ENCODE measurements at regions not wholly inside any gene's neighbourhood (a gene's known extent, or its start where the extent isn't known, plus 50 kb on each side); places are given as distances from the start of the nearest gene placed in this dataset.

- Histone ChIP-seq H3K4me2 (replicated peaks; ENCODE audit: extremely low read depth, low read length, poor library complexity, severe bottlenecking) (no peak overlapping the region), H3K27me3 (ENCODE audit: control insufficient read depth in 2 of 2, insufficient read depth in 2 of 2, low read length in 2 of 2) (no peaks in the 10 kb centered on the region), H3K4me1 (ENCODE audit: control insufficient read depth in 1 of 2, insufficient read depth in 2 of 2, low read length in 2 of 2) (no peaks in the 10 kb centered on the region), H4K20me1 (ENCODE audit: insufficient read depth, low read length) (no peaks in the 10 kb centered on the region), H3K9me3 (replicated peaks in 1 of 2; ENCODE audit: control insufficient read depth in 1 of 2, insufficient read depth in 1 of 2, low read length in 2 of 2) (no peaks in the 10 kb centered on the region), H3K27ac (ENCODE audit: low read depth in 1 of 2, low read length in 2 of 2) (no peak overlapping the region), H3K79me2 (ENCODE audit: insufficient read depth, low read length) (no peaks in the 10 kb centered on the region), H2AFZ (ENCODE audit: insufficient read depth, low read depth, low read length, poor library complexity, severe bottlenecking) (no peak overlapping the region), H3K4me3 (replicated peaks in 1 of 3; ENCODE audit: low read depth in 2 of 3, low read length in 3 of 3) (no peak overlapping the region), H3K9ac (ENCODE audit: insufficient read depth, low read length, poor library complexity, severe bottlenecking) (no peak overlapping the region), H3K36me3 (replicated peaks in 1 of 2; ENCODE audit: control insufficient read depth in 1 of 2, insufficient read depth in 2 of 2, low read length in 2 of 2) (no peaks in the 10 kb centered on the region)
- no peaks in the 10 kb centered on the region for H3K4me1 Mint-ChIP-seq
- H3K27ac Mint-ChIP-seq = peak overlapping the region in 1 of 7 donors; percentile 48
- no CpG with 5 or more reads among the region's 2 CpGs for WGBS (ENCODE audit: insufficient coverage)
- DNase-seq = no peak
- no peaks in the 10 kb centered on the region for H3K36me3 Mint-ChIP-seq
- TF ChIP-seq, protein P1, sequence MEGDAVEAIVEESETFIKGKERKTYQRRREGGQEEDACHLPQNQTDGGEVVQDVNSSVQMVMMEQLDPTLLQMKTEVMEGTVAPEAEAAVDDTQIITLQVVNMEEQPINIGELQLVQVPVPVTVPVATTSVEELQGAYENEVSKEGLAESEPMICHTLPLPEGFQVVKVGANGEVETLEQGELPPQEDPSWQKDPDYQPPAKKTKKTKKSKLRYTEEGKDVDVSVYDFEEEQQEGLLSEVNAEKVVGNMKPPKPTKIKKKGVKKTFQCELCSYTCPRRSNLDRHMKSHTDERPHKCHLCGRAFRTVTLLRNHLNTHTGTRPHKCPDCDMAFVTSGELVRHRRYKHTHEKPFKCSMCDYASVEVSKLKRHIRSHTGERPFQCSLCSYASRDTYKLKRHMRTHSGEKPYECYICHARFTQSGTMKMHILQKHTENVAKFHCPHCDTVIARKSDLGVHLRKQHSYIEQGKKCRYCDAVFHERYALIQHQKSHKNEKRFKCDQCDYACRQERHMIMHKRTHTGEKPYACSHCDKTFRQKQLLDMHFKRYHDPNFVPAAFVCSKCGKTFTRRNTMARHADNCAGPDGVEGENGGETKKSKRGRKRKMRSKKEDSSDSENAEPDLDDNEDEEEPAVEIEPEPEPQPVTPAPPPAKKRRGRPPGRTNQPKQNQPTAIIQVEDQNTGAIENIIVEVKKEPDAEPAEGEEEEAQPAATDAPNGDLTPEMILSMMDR (IDR thresholded peaks at IDR 0.05) = no peak
- peaks cover 0 to 2% (median 0%) of the 10 kb centered on the region in 3 donors for H3K27me3 Mint-ChIP-seq (ENCODE audit: low read depth in 3 of 3)
- H3K9me3 Mint-ChIP-seq = peaks cover 0 to 7% (median 3%) of the 10 kb centered on the region in 7 donors
- no peak overlapping the region for H3K4me3 Mint-ChIP-seq
- intact Hi-C loops (cut with micrococcal nuclease) = no loop called here
Observed at GRCh38 chr4:11774346-11774745, 345.7 kb upstream of the HS3ST1 start.

DNA sequence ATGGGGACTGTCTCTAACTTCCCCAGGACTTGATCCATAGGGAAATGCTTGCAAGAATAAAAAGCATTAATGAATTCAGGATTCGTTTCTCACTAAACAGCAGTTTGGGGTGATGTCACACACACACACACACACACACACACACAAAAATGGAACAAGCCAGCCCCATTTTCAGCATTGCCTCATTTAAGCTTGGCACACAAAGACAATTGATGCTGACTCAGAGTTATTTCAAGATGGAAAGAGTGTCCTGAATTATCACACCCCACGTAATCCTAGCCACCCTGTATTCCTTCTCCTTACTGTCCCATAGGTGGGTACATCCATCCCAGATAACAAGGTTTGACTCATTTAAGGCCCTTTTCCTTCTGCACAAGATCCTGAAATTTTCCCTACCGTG lies 345.1 kb upstream of the HS3ST1 start:
- H2AFZ ChIP-seq (ENCODE audit: insufficient read depth, low read depth, low read length, poor library complexity, severe bottlenecking) = no peak overlapping the region
- WGBS (ENCODE audit: insufficient coverage) = 80% methylated on average over 1 of the region's 3 CpGs
- peaks cover 0 to 7% (median 3%) of the 10 kb centered on the region in 7 donors for H3K9me3 Mint-ChIP-seq
- H3K4me1 Mint-ChIP-seq = no peaks in the 10 kb centered on the region
- intact Hi-C loops (cut with micrococcal nuclease) = no loop called here
- H3K79me2 ChIP-seq (ENCODE audit: insufficient read depth, low read length) = no peaks in the 10 kb centered on the region
- H3K27ac Mint-ChIP-seq = peak overlapping the region in 1 of 7 donors; percentile 48
- H3K36me3 Mint-ChIP-seq = no peaks in the 10 kb centered on the region
- H3K4me2 ChIP-seq (replicated peaks; ENCODE audit: extremely low read depth, low read length, poor library complexity, severe bottlenecking) = no peak overlapping the region
- TF ChIP-seq, protein P1 (IDR thresholded peaks at IDR 0.05) = no peak
- H3K4me3 ChIP-seq (replicated peaks in 1 of 3; ENCODE audit: low read depth in 2 of 3, low read length in 3 of 3) = no peak overlapping the region
- peaks cover 0 to 2% (median 0%) of the 10 kb centered on the region in 3 donors for H3K27me3 Mint-ChIP-seq (ENCODE audit: low read depth in 3 of 3)
- no peak overlapping the region for H3K27ac ChIP-seq (ENCODE audit: low read depth in 1 of 2, low read length in 2 of 2)
- no peaks in the 10 kb centered on the region for H3K36me3 ChIP-seq (replicated peaks in 1 of 2; ENCODE audit: control insufficient read depth in 1 of 2, insufficient read depth in 2 of 2, low read length in 2 of 2)
- no peaks in the 10 kb centered on the region for H4K20me1 ChIP-seq (ENCODE audit: insufficient read depth, low read length)
- no peaks in the 10 kb centered on the region for H3K27me3 ChIP-seq (ENCODE audit: control insufficient read depth in 2 of 2, insufficient read depth in 2 of 2, low read length in 2 of 2)
- H3K4me1 ChIP-seq (ENCODE audit: control insufficient read depth in 1 of 2, insufficient read depth in 2 of 2, low read length in 2 of 2) = no peaks in the 10 kb centered on the region
- H3K9me3 ChIP-seq (replicated peaks in 1 of 2; ENCODE audit: control insufficient read depth in 1 of 2, insufficient read depth in 1 of 2, low read length in 2 of 2) = no peaks in the 10 kb centered on the region
- no peak overlapping the region for H3K4me3 Mint-ChIP-seq
- no peak overlapping the region for H3K9ac ChIP-seq (ENCODE audit: insufficient read depth, low read length, poor library complexity, severe bottlenecking)
- no peak for DNase-seq
